KMS-11 (cell line): ENCODE measurements at regions not wholly inside any gene's neighbourhood (a gene's known extent, or its start where the extent isn't known, plus 50 kb on each side); places are given as distances from the start of the nearest gene placed in this dataset.

Experiments used
- H2AFZ ChIP-seq: fragments of 200-600 bp; sonication (generic); 2 replicates; pipeline ENCODE4 v1.6.1; 2016; ENCODE audit warnings: antibody characterized with exemption, mixed run types, low read depth
- H3K27ac ChIP-seq: fragments of 200-600 bp; sonication (generic); 2 replicates; pipeline ENCODE4 v1.6.1; 2016; ENCODE audit warnings: mild to moderate bottlenecking, mixed run types
- H3K27me3 ChIP-seq: fragments of 200-600 bp; sonication (generic); 2 replicates; pipeline ENCODE4 v1.6.1; 2017; ENCODE audit warnings: mild to moderate bottlenecking, low read depth, mixed run types, moderate library complexity; ENCODE audit not compliant: insufficient read depth
- H3K36me3 ChIP-seq: fragments of 200-600 bp; sonication (generic); 2 replicates; pipeline ENCODE4 v1.6.1; 2017; ENCODE audit warnings: mild to moderate bottlenecking, mixed run types; ENCODE audit not compliant: insufficient read depth
- H3K4me1 ChIP-seq: fragments of 200-600 bp; sonication (generic); 2 replicates; pipeline ENCODE4 v1.6.1; 2016; ENCODE audit warnings: mild to moderate bottlenecking, low read depth, mixed run types; ENCODE audit not compliant: poor library complexity, severe bottlenecking
- H3K4me2 ChIP-seq: fragments of 200-600 bp; sonication (generic); 2 replicates; pipeline ENCODE4 v1.7.0; 2016; ENCODE audit warnings: mild to moderate bottlenecking, mixed run types
- H3K4me3 ChIP-seq: fragments of 200-600 bp; sonication (generic); IDR thresholded peaks from 2 replicates; pipeline ENCODE4 v1.6.1; 2017; ENCODE audit warnings: low read depth, low read length, mixed read lengths; ENCODE audit not compliant: insufficient read depth
- H3K79me2 ChIP-seq: fragments of 200-600 bp; sonication (generic); 2 replicates; pipeline ENCODE4 v1.6.1; 2016; ENCODE audit warnings: low read depth, mixed run types; ENCODE audit not compliant: insufficient read depth
- H3K9ac ChIP-seq: fragments of 200-600 bp; sonication (generic); 2 replicates; pipeline ENCODE4 v1.6.1; 2016; ENCODE audit warnings: mild to moderate bottlenecking, mixed run types
- H4K20me1 ChIP-seq: fragments of 200-600 bp; sonication (generic); 2 replicates; pipeline ENCODE4 v1.6.1; 2016; ENCODE audit warnings: mild to moderate bottlenecking, mixed run types; ENCODE audit not compliant: insufficient read depth
- CTCF ChIP-seq: fragments of 200-600 bp; sonication (generic); conservative IDR thresholded peaks from 2 replicates; pipeline ENCODE4 v1.6.1; 2017; ENCODE audit warnings: low read depth, mild to moderate bottlenecking, antibody characterized with exemption, low read length, moderate library complexity, mixed read lengths

- Histone ChIP-seq H2AFZ (no peak overlapping the region), H3K9ac (no peak overlapping the region), H4K20me1 (no peaks in the 10 kb centered on the region), H3K27ac (no peak overlapping the region), H3K36me3 (no peaks in the 10 kb centered on the region), H3K4me1 (no peaks in the 10 kb centered on the region), H3K4me3 (no peak overlapping the region), H3K27me3 (no peaks in the 10 kb centered on the region), H3K79me2 (no peaks in the 10 kb centered on the region), H3K4me2 (no peak overlapping the region)
- no peak for TF ChIP-seq CTCF
Observed at GRCh38 chr13:99688776-99689175, 187.5 kb downstream of the TM9SF2 start.

- Histone ChIP-seq H3K36me3 (no peaks in the 10 kb centered on the region), H3K4me3 (no peak overlapping the region), H3K4me1 (no peaks in the 10 kb centered on the region), H3K27ac (no peak overlapping the region), H3K4me2 (no peak overlapping the region), H2AFZ (no peak overlapping the region), H3K9ac (no peak overlapping the region), H4K20me1 (no peaks in the 10 kb centered on the region), H3K79me2 (no peaks in the 10 kb centered on the region), H3K27me3 (no peaks in the 10 kb centered on the region)
- TF ChIP-seq CTCF: no peak
Observed at GRCh38 chr13:99687723-99688397, 186.6 kb downstream of the TM9SF2 start.

- TF ChIP-seq CTCF: no peak
- Histone ChIP-seq H3K36me3 (no peaks in the 10 kb centered on the region), H3K9ac (no peak overlapping the region), H3K79me2 (no peaks in the 10 kb centered on the region), H3K4me3 (no peak overlapping the region), H4K20me1 (no peaks in the 10 kb centered on the region), H3K4me2 (no peak overlapping the region), H3K27ac (no peak overlapping the region), H3K4me1 (no peaks in the 10 kb centered on the region), H3K27me3 (no peaks in the 10 kb centered on the region), H2AFZ (no peak overlapping the region)
Observed at GRCh38 chr13:99686944-99687411, 185.7 kb downstream of the TM9SF2 start.

GRCh38 chr13:99686157-99686572, 184.9 kb downstream of the TM9SF2 start:
- no peak overlapping the region for H3K4me3 ChIP-seq
- no peaks in the 10 kb centered on the region for H3K79me2 ChIP-seq
- H3K4me1 ChIP-seq: no peaks in the 10 kb centered on the region
- H3K4me2 ChIP-seq: no peak overlapping the region
- no peaks in the 10 kb centered on the region for H4K20me1 ChIP-seq
- H3K9ac ChIP-seq: no peak overlapping the region
- no peaks in the 10 kb centered on the region for H3K27me3 ChIP-seq
- no peak overlapping the region for H2AFZ ChIP-seq
- H3K27ac ChIP-seq: no peak overlapping the region
- H3K36me3 ChIP-seq: no peaks in the 10 kb centered on the region
- TF ChIP-seq CTCF: no peak
